ENCODE measurements at regions not wholly inside any gene's neighbourhood (a gene's known extent, or its start where the extent isn't known, plus 50 kb on each side); places are given as distances from the start of the nearest gene placed in this dataset.

GRCh38 chr4:104756837-104757236, 262.1 kb upstream of the CXXC4 start:
- no peaks in the 10 kb centered on the region for H3K4me1 ChIP-seq (ENCODE audit: control insufficient read depth, insufficient read depth, low read length)
- H3K4me3 ChIP-seq (ENCODE audit: low read length): no peak overlapping the region
- WGBS (ENCODE audit: insufficient coverage): no CpG with 5 or more reads among the region's 1 CpG
- H3K9me3 ChIP-seq (replicated peaks; ENCODE audit: control insufficient read depth, low read depth, low read length): no peaks in the 10 kb centered on the region
- H3K27me3 ChIP-seq (ENCODE audit: control insufficient read depth, insufficient read depth, low read length): no peaks in the 10 kb centered on the region
- no peaks in the 10 kb centered on the region for H3K36me3 ChIP-seq (ENCODE audit: control insufficient read depth, insufficient read depth, low read length)
- DNase-seq: no peak
- no peak overlapping the region for H3K27ac ChIP-seq (ENCODE audit: low read length)

- DNase-seq: no peak
- Histone ChIP-seq H3K27me3 (ENCODE audit: control insufficient read depth, insufficient read depth, low read length) (no peaks in the 10 kb centered on the region), H3K4me1 (ENCODE audit: control insufficient read depth, insufficient read depth, low read length) (no peaks in the 10 kb centered on the region), H3K27ac (ENCODE audit: low read length) (no peak overlapping the region), H3K36me3 (ENCODE audit: control insufficient read depth, insufficient read depth, low read length) (no peaks in the 10 kb centered on the region), H3K4me3 (ENCODE audit: low read length) (no peak overlapping the region), H3K9me3 (replicated peaks; ENCODE audit: control insufficient read depth, low read depth, low read length) (no peaks in the 10 kb centered on the region)
- no CpG with 5 or more reads among the region's 2 CpGs for WGBS (ENCODE audit: insufficient coverage)
Measured at GRCh38 chr4:104758574-104758973, 263.9 kb upstream of the CXXC4 start.

- Histone ChIP-seq H3K9me3 (replicated peaks; ENCODE audit: control insufficient read depth, low read depth, low read length) (no peaks in the 10 kb centered on the region), H3K4me1 (ENCODE audit: control insufficient read depth, insufficient read depth, low read length) (no peaks in the 10 kb centered on the region), H3K4me3 (ENCODE audit: low read length) (no peak overlapping the region), H3K27me3 (ENCODE audit: control insufficient read depth, insufficient read depth, low read length) (no peaks in the 10 kb centered on the region), H3K27ac (ENCODE audit: low read length) (no peak overlapping the region), H3K36me3 (ENCODE audit: control insufficient read depth, insufficient read depth, low read length) (no peaks in the 10 kb centered on the region)
- peak; percentile 15 for DNase-seq
- 16% methylated on average over 2 of the region's 5 CpGs for WGBS (ENCODE audit: insufficient coverage)
Measured at GRCh38 chr4:104763554-104764222, 269.0 kb upstream of the CXXC4 start.

- no peak overlapping the region for H3K27ac ChIP-seq (ENCODE audit: low read length)
- H3K27me3 ChIP-seq (ENCODE audit: control insufficient read depth, insufficient read depth, low read length): no peaks in the 10 kb centered on the region
- DNase-seq: no peak
- no peak overlapping the region for H3K4me3 ChIP-seq (ENCODE audit: low read length)
- no peaks in the 10 kb centered on the region for H3K36me3 ChIP-seq (ENCODE audit: control insufficient read depth, insufficient read depth, low read length)
- no peaks in the 10 kb centered on the region for H3K4me1 ChIP-seq (ENCODE audit: control insufficient read depth, insufficient read depth, low read length)
- 75% methylated on average over 1 of the region's 1 CpG for WGBS (ENCODE audit: insufficient coverage)
- no peaks in the 10 kb centered on the region for H3K9me3 ChIP-seq (replicated peaks; ENCODE audit: control insufficient read depth, low read depth, low read length)
Measured at GRCh38 chr4:104766676-104767075, 272.0 kb upstream of the CXXC4 start.

- H3K4me1 ChIP-seq (ENCODE audit: control insufficient read depth, insufficient read depth, low read length): no peaks in the 10 kb centered on the region
- H3K4me3 ChIP-seq (ENCODE audit: low read length): no peak overlapping the region
- no peak for DNase-seq
- H3K27me3 ChIP-seq (ENCODE audit: control insufficient read depth, insufficient read depth, low read length): no peaks in the 10 kb centered on the region
- H3K9me3 ChIP-seq (replicated peaks; ENCODE audit: control insufficient read depth, low read depth, low read length): no peaks in the 10 kb centered on the region
- H3K27ac ChIP-seq (ENCODE audit: low read length): no peak overlapping the region
- no CpG with 5 or more reads among the region's 1 CpG for WGBS (ENCODE audit: insufficient coverage)
- H3K36me3 ChIP-seq (ENCODE audit: control insufficient read depth, insufficient read depth, low read length): no peaks in the 10 kb centered on the region
Measured at GRCh38 chr4:104772849-104773248, 278.2 kb upstream of the CXXC4 start.

GRCh38 chr4:104795264-104795939, 300.7 kb upstream of the CXXC4 start:
- Histone ChIP-seq H3K36me3 (ENCODE audit: control insufficient read depth, insufficient read depth, low read length) (no peaks in the 10 kb centered on the region), H3K4me1 (ENCODE audit: control insufficient read depth, insufficient read depth, low read length) (no peaks in the 10 kb centered on the region), H3K27me3 (ENCODE audit: control insufficient read depth, insufficient read depth, low read length) (no peaks in the 10 kb centered on the region), H3K9me3 (replicated peaks; ENCODE audit: control insufficient read depth, low read depth, low read length) (no peaks in the 10 kb centered on the region), H3K27ac (ENCODE audit: low read length) (no peak overlapping the region), H3K4me3 (ENCODE audit: low read length) (no peak overlapping the region)
- no CpG with 5 or more reads among the region's 2 CpGs for WGBS (ENCODE audit: insufficient coverage)
- DNase-seq: peak; percentile 11

- no peaks in the 10 kb centered on the region for H3K27me3 ChIP-seq (ENCODE audit: control insufficient read depth, insufficient read depth, low read length)
- H3K27ac ChIP-seq (ENCODE audit: low read length): no peak overlapping the region
- no CpG with 5 or more reads among the region's 3 CpGs for WGBS (ENCODE audit: insufficient coverage)
- no peaks in the 10 kb centered on the region for H3K4me1 ChIP-seq (ENCODE audit: control insufficient read depth, insufficient read depth, low read length)
- no peaks in the 10 kb centered on the region for H3K36me3 ChIP-seq (ENCODE audit: control insufficient read depth, insufficient read depth, low read length)
- H3K9me3 ChIP-seq (replicated peaks; ENCODE audit: control insufficient read depth, low read depth, low read length): no peaks in the 10 kb centered on the region
- no peak overlapping the region for H3K4me3 ChIP-seq (ENCODE audit: low read length)
- no peak for DNase-seq
Measured at GRCh38 chr4:104811727-104812126, 317.0 kb upstream of the CXXC4 start.

- no peaks in the 10 kb centered on the region for H3K9me3 ChIP-seq (replicated peaks; ENCODE audit: control insufficient read depth, low read depth, low read length)
- H3K27me3 ChIP-seq (ENCODE audit: control insufficient read depth, insufficient read depth, low read length): no peaks in the 10 kb centered on the region
- no peaks in the 10 kb centered on the region for H3K36me3 ChIP-seq (ENCODE audit: control insufficient read depth, insufficient read depth, low read length)
- no peak overlapping the region for H3K4me3 ChIP-seq (ENCODE audit: low read length)
- H3K27ac ChIP-seq (ENCODE audit: low read length): no peak overlapping the region
- no peak for DNase-seq
- WGBS (ENCODE audit: insufficient coverage): no CpG with 5 or more reads among the region's 1 CpG
- H3K4me1 ChIP-seq (ENCODE audit: control insufficient read depth, insufficient read depth, low read length): no peaks in the 10 kb centered on the region
Measured at GRCh38 chr4:104815665-104816064, 321.0 kb upstream of the CXXC4 start.

GRCh38 chr4:104818579-104818978, 323.9 kb upstream of the CXXC4 start:
- no peak overlapping the region for H3K4me3 ChIP-seq (ENCODE audit: low read length)
- H3K36me3 ChIP-seq (ENCODE audit: control insufficient read depth, insufficient read depth, low read length): no peaks in the 10 kb centered on the region
- no peak for DNase-seq
- H3K9me3 ChIP-seq (replicated peaks; ENCODE audit: control insufficient read depth, low read depth, low read length): no peaks in the 10 kb centered on the region
- WGBS (ENCODE audit: insufficient coverage): no CpG with 5 or more reads among the region's 4 CpGs
- H3K4me1 ChIP-seq (ENCODE audit: control insufficient read depth, insufficient read depth, low read length): no peaks in the 10 kb centered on the region
- H3K27ac ChIP-seq (ENCODE audit: low read length): no peak overlapping the region
- H3K27me3 ChIP-seq (ENCODE audit: control insufficient read depth, insufficient read depth, low read length): no peaks in the 10 kb centered on the region

GRCh38 chr4:104826171-104826570, 320.5 kb upstream of the TET2 start:
- DNase-seq: no peak
- H3K36me3 ChIP-seq (ENCODE audit: control insufficient read depth, insufficient read depth, low read length): no peaks in the 10 kb centered on the region
- WGBS (ENCODE audit: insufficient coverage): 83% methylated on average over 1 of the region's 2 CpGs

More at GRCh38 chr4:104826171-104826570, 320.5 kb upstream of the TET2 start:
- no peaks in the 10 kb centered on the region for H3K27me3 ChIP-seq (ENCODE audit: control insufficient read depth, insufficient read depth, low read length)
- H3K4me1 ChIP-seq (ENCODE audit: control insufficient read depth, insufficient read depth, low read length): no peaks in the 10 kb centered on the region
- H3K27ac ChIP-seq (ENCODE audit: low read length): no peak overlapping the region
- H3K9me3 ChIP-seq (replicated peaks; ENCODE audit: control insufficient read depth, low read depth, low read length): no peaks in the 10 kb centered on the region
- H3K4me3 ChIP-seq (ENCODE audit: low read length): no peak overlapping the region

All from muscle of leg (tissue), 3 donors.